ENCODE measurements at regions not wholly inside any gene's neighbourhood (a gene's known extent, or its start where the extent isn't known, plus 50 kb on each side); places are given as distances from the start of the nearest gene placed in this dataset.

DNA sequence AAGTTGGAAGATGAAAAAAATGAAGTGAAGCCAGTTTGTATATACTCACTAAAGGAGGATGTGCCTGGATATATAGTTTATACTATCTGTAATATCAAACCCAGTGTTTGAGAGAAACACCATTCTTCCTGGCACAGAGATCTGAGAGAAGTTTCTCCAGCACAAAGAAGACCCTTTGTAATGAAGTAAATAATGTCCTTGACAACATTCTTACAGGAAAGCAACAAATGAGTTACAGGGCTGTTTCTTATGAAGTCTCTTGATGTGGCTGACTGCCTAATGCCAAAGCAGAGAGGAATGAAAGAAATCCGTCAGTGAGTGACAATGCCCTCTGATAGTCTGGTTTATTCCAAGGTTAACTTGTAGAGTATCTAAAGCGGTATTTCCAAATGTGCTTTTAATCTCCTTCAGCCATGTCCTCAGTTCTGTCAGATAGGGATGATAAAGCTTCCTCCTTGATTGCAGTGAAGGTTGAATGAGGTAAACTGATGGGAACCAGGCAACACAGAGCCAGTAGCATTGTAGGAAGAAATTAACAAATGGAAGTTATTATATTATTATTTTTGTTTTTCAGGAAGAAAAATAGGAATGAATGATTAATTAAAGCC, 123.1 kb upstream of the ZNF608 start:
- TF ChIP-seq, protein P1, sequence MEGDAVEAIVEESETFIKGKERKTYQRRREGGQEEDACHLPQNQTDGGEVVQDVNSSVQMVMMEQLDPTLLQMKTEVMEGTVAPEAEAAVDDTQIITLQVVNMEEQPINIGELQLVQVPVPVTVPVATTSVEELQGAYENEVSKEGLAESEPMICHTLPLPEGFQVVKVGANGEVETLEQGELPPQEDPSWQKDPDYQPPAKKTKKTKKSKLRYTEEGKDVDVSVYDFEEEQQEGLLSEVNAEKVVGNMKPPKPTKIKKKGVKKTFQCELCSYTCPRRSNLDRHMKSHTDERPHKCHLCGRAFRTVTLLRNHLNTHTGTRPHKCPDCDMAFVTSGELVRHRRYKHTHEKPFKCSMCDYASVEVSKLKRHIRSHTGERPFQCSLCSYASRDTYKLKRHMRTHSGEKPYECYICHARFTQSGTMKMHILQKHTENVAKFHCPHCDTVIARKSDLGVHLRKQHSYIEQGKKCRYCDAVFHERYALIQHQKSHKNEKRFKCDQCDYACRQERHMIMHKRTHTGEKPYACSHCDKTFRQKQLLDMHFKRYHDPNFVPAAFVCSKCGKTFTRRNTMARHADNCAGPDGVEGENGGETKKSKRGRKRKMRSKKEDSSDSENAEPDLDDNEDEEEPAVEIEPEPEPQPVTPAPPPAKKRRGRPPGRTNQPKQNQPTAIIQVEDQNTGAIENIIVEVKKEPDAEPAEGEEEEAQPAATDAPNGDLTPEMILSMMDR (conservative IDR thresholded peaks at IDR 0.05; ENCODE audit: low read depth, low read length) = no peak
- no peak for TF ChIP-seq EZH2phosphoT487 (IDR thresholded peaks at IDR 0.05; ENCODE audit: borderline replicate concordance, low read length)
- TF ChIP-seq EZH2 (IDR thresholded peaks at IDR 0.05; ENCODE audit: low read length, unreplicated experiment) = no peak
- intact Hi-C loops (cut with micrococcal nuclease) = no loop called here
- ChIA-PET CTCF (no interaction called here), POLR2A (ENCODE audit: unreplicated experiment) (no interaction called here)
- Histone ChIP-seq H3K27me3 (ENCODE audit: low read length) (no peaks in the 10 kb centered on the region), H3K4me1 (ENCODE audit: insufficient read depth, low read length) (no peaks in the 10 kb centered on the region), H3K4me3 (ENCODE audit: low read length) (no peak overlapping the region), H3K4me2 (ENCODE audit: low read length) (no peak overlapping the region), H3K79me2 (ENCODE audit: low read length) (no peaks in the 10 kb centered on the region), H4K20me1 (ENCODE audit: low read length) (no peaks in the 10 kb centered on the region), H3K27ac (ENCODE audit: low read length) (no peak overlapping the region), H3F3A (ENCODE audit: low read length, unreplicated experiment) (no peaks in the 10 kb centered on the region), H3K9ac (ENCODE audit: low read length) (no peak overlapping the region), H3K36me3 (ENCODE audit: low read depth, low read length) (no peaks in the 10 kb centered on the region), H3K9me2 (replicated peaks; ENCODE audit: low read length) (no peaks in the 10 kb centered on the region), H3K9me3 (ENCODE audit: low read length) (no peaks in the 10 kb centered on the region), H2AFZ (ENCODE audit: low read length) (no peak overlapping the region)
- BruUV-seq (replicated peaks) = no TSS peak
- ATAC-seq (no peak), DNase-seq (no peak)

DNA sequence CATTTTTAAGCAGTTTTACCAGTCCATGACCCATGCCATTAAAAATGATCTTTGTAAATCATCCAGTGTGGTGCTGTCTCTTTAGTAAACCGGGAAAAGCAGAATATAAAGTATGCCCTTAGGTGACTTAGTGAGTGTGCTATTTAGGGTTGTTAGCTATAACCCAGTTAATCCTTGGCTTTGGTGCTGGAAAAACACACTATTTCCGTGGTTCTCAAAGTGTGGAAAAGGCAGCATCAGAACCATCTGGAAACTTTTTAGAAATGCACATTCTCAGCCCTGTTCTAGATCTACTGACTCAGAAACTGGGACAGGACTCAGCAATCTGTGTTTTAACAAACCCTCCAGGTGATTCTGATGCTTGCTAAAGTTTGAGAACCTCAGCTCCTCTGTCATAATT, 123.6 kb upstream of the ZNF608 start:
- BruUV-seq (replicated peaks) = no TSS peak
- no peaks in the 10 kb centered on the region for H3F3A ChIP-seq (ENCODE audit: low read length, unreplicated experiment)
- H3K9me2 ChIP-seq (replicated peaks; ENCODE audit: low read length) = no peaks in the 10 kb centered on the region
- DNase-seq (no peak), ATAC-seq (no peak)
- POLR2A ChIA-PET (ENCODE audit: unreplicated experiment) = no interaction called here
- no peak overlapping the region for H3K4me3 ChIP-seq (ENCODE audit: low read length)
- no peaks in the 10 kb centered on the region for H3K79me2 ChIP-seq (ENCODE audit: low read length)
- no peaks in the 10 kb centered on the region for H3K27me3 ChIP-seq (ENCODE audit: low read length)
- CTCF ChIA-PET = no interaction called here
- intact Hi-C loops (cut with micrococcal nuclease) = no loop called here
- no peaks in the 10 kb centered on the region for H4K20me1 ChIP-seq (ENCODE audit: low read length)
- no peaks in the 10 kb centered on the region for H3K4me1 ChIP-seq (ENCODE audit: insufficient read depth, low read length)
- no peak overlapping the region for H2AFZ ChIP-seq (ENCODE audit: low read length)
- no peak overlapping the region for H3K9ac ChIP-seq (ENCODE audit: low read length)
- no peak overlapping the region for H3K4me2 ChIP-seq (ENCODE audit: low read length)
- no peaks in the 10 kb centered on the region for H3K36me3 ChIP-seq (ENCODE audit: low read depth, low read length)
- TF ChIP-seq, protein P1 (conservative IDR thresholded peaks at IDR 0.05; ENCODE audit: low read depth, low read length) = no peak
- TF ChIP-seq EZH2 (IDR thresholded peaks at IDR 0.05; ENCODE audit: low read length, unreplicated experiment) (no peak), EZH2phosphoT487 (IDR thresholded peaks at IDR 0.05; ENCODE audit: borderline replicate concordance, low read length) (no peak)
- H3K9me3 ChIP-seq (ENCODE audit: low read length) = no peaks in the 10 kb centered on the region
- no peak overlapping the region for H3K27ac ChIP-seq (ENCODE audit: low read length)

DNA sequence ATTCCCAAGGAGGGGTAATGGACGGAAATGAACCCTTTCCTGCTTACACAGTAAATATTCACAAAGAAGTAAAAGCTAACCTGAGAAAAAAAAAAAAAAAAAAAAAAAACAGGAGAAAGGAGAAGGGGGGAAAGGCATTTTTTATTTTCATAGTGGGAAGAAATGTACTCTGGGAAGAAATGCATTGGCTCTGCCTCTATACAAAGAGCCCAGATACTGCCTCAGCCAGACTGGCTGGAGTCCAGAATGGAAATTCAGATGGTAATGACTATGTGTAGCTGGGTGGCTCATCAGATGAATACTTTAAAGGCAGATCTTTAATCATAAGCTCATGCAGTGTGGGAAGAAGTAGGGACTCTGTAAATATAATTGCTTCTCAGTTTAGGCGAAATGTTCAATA, 124.9 kb upstream of the ZNF608 start:
- TF ChIP-seq, protein P1 (conservative IDR thresholded peaks at IDR 0.05; ENCODE audit: low read depth, low read length) = no peak
- TF ChIP-seq EZH2phosphoT487 (IDR thresholded peaks at IDR 0.05; ENCODE audit: borderline replicate concordance, low read length) (no peak), EZH2 (IDR thresholded peaks at IDR 0.05; ENCODE audit: low read length, unreplicated experiment) (no peak)
- H3K4me2 ChIP-seq (ENCODE audit: low read length) = no peak overlapping the region
- H3K79me2 ChIP-seq (ENCODE audit: low read length) = no peaks in the 10 kb centered on the region
- CTCF ChIA-PET = no interaction called here
- H3K9me3 ChIP-seq (ENCODE audit: low read length) = no peaks in the 10 kb centered on the region
- H3K4me3 ChIP-seq (ENCODE audit: low read length) = no peak overlapping the region
- DNase-seq (no peak), ATAC-seq (no peak)
- BruUV-seq (replicated peaks) = no TSS peak
- POLR2A ChIA-PET (ENCODE audit: unreplicated experiment) = no interaction called here
- intact Hi-C loops (cut with micrococcal nuclease) = no loop called here
- no peaks in the 10 kb centered on the region for H3F3A ChIP-seq (ENCODE audit: low read length, unreplicated experiment)
- H3K27ac ChIP-seq (ENCODE audit: low read length) = no peak overlapping the region
- H2AFZ ChIP-seq (ENCODE audit: low read length) = no peak overlapping the region
- H3K9me2 ChIP-seq (replicated peaks; ENCODE audit: low read length) = no peaks in the 10 kb centered on the region
- no peaks in the 10 kb centered on the region for H4K20me1 ChIP-seq (ENCODE audit: low read length)
- H3K36me3 ChIP-seq (ENCODE audit: low read depth, low read length) = no peaks in the 10 kb centered on the region
- no peaks in the 10 kb centered on the region for H3K4me1 ChIP-seq (ENCODE audit: insufficient read depth, low read length)
- H3K9ac ChIP-seq (ENCODE audit: low read length) = no peak overlapping the region
- H3K27me3 ChIP-seq (ENCODE audit: low read length) = no peaks in the 10 kb centered on the region
